Keratinocyte (primary cell): ENCODE measurements at regions not wholly inside any gene's neighbourhood (a gene's known extent, or its start where the extent isn't known, plus 50 kb on each side); places are given as distances from the start of the nearest gene placed in this dataset.

ENCODE experiments used
- DNase-seq: peaks from one replicate; pipeline ENCODE4 v3.0.0-alpha.2; 2011; ENCODE audit warnings: low read depth, missing footprints, low spot score
- FAIRE-seq: peaks from 2 replicates; lab custom pipeline; 2011; peaks lifted over from hg19 to GRCh38; lab: Jason Lieb, UNC
- H2AFZ ChIP-seq: 2 replicates; pipeline ENCODE4 v1.6.0; 2012; ENCODE audit warnings: low read length, control low read depth, inconsistent platforms; ENCODE audit not compliant: control insufficient read depth
- H3K27ac ChIP-seq: 2 replicates; pipeline ENCODE4 v1.5.1; 2011; ENCODE audit warnings: low read length; ENCODE audit not compliant: control insufficient read depth, insufficient read depth
- H3K27me3 ChIP-seq: 3 replicates; pipeline ENCODE4 v1.6.0; 2011; ENCODE audit warnings: low read length; ENCODE audit not compliant: control insufficient read depth, insufficient read depth; ENCODE audit errors: extremely low read depth
- H3K36me3 ChIP-seq, 2 experiments: 2 replicates in 1 of 2; 3 replicates in 1 of 2; pipeline ENCODE4 v1.5.1; 2011; ENCODE audit warnings: low read length in 2 of 2, mild to moderate bottlenecking in 1 of 2; ENCODE audit not compliant: control insufficient read depth in 2 of 2, insufficient read depth in 2 of 2; ENCODE audit errors: extremely low read depth in 1 of 2
- H3K4me1 ChIP-seq: 3 replicates; pipeline ENCODE4 v1.5.1; 2011; ENCODE audit warnings: low read length; ENCODE audit not compliant: control insufficient read depth, insufficient read depth; ENCODE audit errors: extremely low read depth
- H3K4me2 ChIP-seq: 3 replicates; pipeline ENCODE4 v1.6.0; 2011; ENCODE audit warnings: low read depth, low read length; ENCODE audit not compliant: control insufficient read depth, insufficient read depth; ENCODE audit errors: extremely low read depth
- H3K4me3 ChIP-seq, 3 experiments: fragments of 200-600 bp in 1 of 3; sonication (generic) in 1 of 3; 2 replicates in 2 of 3; 3 replicates in 1 of 3; pipeline ENCODE4 v1.5.1; 2011 to 2016; ENCODE audit warnings: low read length in 3 of 3, mild to moderate bottlenecking in 3 of 3, control low read depth in 2 of 3, inconsistent platforms in 1 of 3, low read depth in 1 of 3, mixed read lengths in 1 of 3, mixed run types in 1 of 3, moderate library complexity in 1 of 3; ENCODE audit not compliant: control insufficient read depth in 2 of 3, insufficient read depth in 2 of 3; ENCODE audit errors: extremely low read depth in 1 of 3
- H3K79me2 ChIP-seq: 2 replicates; pipeline ENCODE4 v1.6.0; 2012; ENCODE audit warnings: low read length; ENCODE audit not compliant: control insufficient read depth, insufficient read depth
- H3K9ac ChIP-seq: 3 replicates; pipeline ENCODE4 v1.6.0; 2011; ENCODE audit warnings: low read length; ENCODE audit not compliant: control insufficient read depth, insufficient read depth; ENCODE audit errors: extremely low read depth
- H3K9me1 ChIP-seq: 3 replicates; pipeline ENCODE4 v1.6.0; 2011; ENCODE audit warnings: low read length; ENCODE audit not compliant: control insufficient read depth, insufficient read depth; ENCODE audit errors: extremely low read depth
- H3K9me3 ChIP-seq: 2 replicates; pipeline ENCODE4 v1.5.1; 2012; ENCODE audit warnings: low read depth, low read length; ENCODE audit not compliant: control insufficient read depth
- H4K20me1 ChIP-seq: 3 replicates; pipeline ENCODE4 v1.6.0; 2011; ENCODE audit warnings: low read length; ENCODE audit not compliant: control insufficient read depth, insufficient read depth; ENCODE audit errors: extremely low read depth
- EZH2 ChIP-seq: IDR thresholded peaks from one replicate; pipeline ENCODE4 v1.6.1; 2012; ENCODE audit warnings: inconsistent platforms, mild to moderate bottlenecking, low read length, moderate library complexity
- dilution Hi-C: fragments of 300-500 bp; cut with MboI; formaldehyde crosslinking; loops from one replicate; pipeline ENCODE4 v1.7.0; 2020; ENCODE audit warnings: low sequenced_read_pairs; ENCODE audit not compliant: extremely low pct_ligation_motif_present
- TF ChIP-seq, protein P1 (sequence below), 3 experiments: IDR thresholded peaks in 1 of 3; conservative IDR thresholded peaks in 1 of 3; optimal IDR thresholded peaks in 1 of 3; 2 replicates in 2 of 3; 3 replicates in 1 of 3; pipeline versions ENCODE3 to v1.5.1; 2011; ENCODE audit warnings: low read length in 3 of 3, mild to moderate bottlenecking in 3 of 3, moderate library complexity in 2 of 3, control low read depth in 1 of 3, inconsistent platforms in 1 of 3; ENCODE audit not compliant: insufficient read depth in 2 of 3; ENCODE audit errors: extremely low read depth in 1 of 3

DNA sequence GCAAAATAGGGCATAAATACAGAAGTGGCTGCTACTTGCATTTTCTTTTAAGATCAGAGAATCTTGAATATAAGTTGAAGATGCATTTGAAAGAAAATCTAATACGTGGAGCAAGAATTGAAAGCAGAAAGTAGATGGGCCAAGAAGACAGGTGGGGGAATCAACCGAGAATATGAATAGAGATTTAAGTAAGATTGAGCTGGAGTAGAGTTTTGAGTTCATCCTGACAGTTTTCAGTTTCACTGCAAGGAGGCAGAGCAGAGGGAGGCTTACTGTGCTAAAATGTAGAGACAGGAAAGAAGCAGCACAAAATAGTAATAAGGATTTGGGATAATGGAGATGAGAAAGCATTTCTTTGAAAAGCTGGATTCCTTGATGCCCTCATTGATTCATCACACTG lies 214.5 kb downstream of the GJA1 start:
- FAIRE-seq (no peak), DNase-seq (no peak)
- H3K27ac ChIP-seq: no peak overlapping the region
- no peaks in the 10 kb centered on the region for H3K9me3 ChIP-seq
- no peak overlapping the region for H3K4me2 ChIP-seq
- no peak overlapping the region for H3K9ac ChIP-seq
- no peaks in the 10 kb centered on the region for H3K36me3 ChIP-seq
- no peaks in the 10 kb centered on the region for H3K79me2 ChIP-seq
- no peak overlapping the region for H2AFZ ChIP-seq
- TF ChIP-seq, protein P1, sequence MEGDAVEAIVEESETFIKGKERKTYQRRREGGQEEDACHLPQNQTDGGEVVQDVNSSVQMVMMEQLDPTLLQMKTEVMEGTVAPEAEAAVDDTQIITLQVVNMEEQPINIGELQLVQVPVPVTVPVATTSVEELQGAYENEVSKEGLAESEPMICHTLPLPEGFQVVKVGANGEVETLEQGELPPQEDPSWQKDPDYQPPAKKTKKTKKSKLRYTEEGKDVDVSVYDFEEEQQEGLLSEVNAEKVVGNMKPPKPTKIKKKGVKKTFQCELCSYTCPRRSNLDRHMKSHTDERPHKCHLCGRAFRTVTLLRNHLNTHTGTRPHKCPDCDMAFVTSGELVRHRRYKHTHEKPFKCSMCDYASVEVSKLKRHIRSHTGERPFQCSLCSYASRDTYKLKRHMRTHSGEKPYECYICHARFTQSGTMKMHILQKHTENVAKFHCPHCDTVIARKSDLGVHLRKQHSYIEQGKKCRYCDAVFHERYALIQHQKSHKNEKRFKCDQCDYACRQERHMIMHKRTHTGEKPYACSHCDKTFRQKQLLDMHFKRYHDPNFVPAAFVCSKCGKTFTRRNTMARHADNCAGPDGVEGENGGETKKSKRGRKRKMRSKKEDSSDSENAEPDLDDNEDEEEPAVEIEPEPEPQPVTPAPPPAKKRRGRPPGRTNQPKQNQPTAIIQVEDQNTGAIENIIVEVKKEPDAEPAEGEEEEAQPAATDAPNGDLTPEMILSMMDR (optimal IDR thresholded peaks at IDR 0.05 in 1 of 3, IDR thresholded peaks at IDR 0.05 in 1 of 3, conservative IDR thresholded peaks at IDR 0.05 in 1 of 3; ENCODE audit: extremely low read depth in 1 of 3, insufficient read depth in 2 of 3, low read length in 3 of 3): no peak
- no peaks in the 10 kb centered on the region for H3K9me1 ChIP-seq
- dilution Hi-C loops: no loop called here
- H4K20me1 ChIP-seq: no peaks in the 10 kb centered on the region
- no peak overlapping the region for H3K4me3 ChIP-seq
- no peaks in the 10 kb centered on the region for H3K4me1 ChIP-seq
- H3K27me3 ChIP-seq: no peaks in the 10 kb centered on the region

DNA sequence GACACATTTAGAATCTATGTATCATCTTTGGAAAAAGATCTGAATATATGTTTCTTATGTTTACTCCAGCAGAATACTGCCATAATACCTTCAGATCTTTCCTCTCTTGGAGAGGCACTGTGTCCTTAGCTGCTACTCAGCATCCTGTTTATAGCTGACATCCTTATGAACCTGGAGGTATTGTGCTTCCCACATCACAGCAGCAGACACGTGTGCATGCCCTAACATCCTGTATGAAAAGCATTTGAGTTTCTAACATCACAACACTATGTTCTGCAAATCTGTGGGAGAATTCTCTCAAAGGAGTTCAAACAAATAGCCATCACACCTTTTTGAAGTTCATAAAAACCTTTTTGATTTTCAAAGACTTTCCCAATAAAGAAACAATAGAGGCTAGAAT lies 216.0 kb downstream of the GJA1 start:
- Histone ChIP-seq H3K4me1 (no peaks in the 10 kb centered on the region), H3K4me3 (no peak overlapping the region), H3K4me2 (no peak overlapping the region), H3K79me2 (no peaks in the 10 kb centered on the region), H3K36me3 (no peaks in the 10 kb centered on the region), H3K27ac (no peak overlapping the region), H3K27me3 (no peaks in the 10 kb centered on the region), H3K9me1 (no peaks in the 10 kb centered on the region), H4K20me1 (no peaks in the 10 kb centered on the region), H3K9ac (no peak overlapping the region), H3K9me3 (no peaks in the 10 kb centered on the region), H2AFZ (no peak overlapping the region)
- dilution Hi-C loops: no loop called here
- FAIRE-seq (no peak), DNase-seq (no peak)
- TF ChIP-seq EZH2: no peak
- TF ChIP-seq, protein P1 (optimal IDR thresholded peaks at IDR 0.05 in 1 of 3, IDR thresholded peaks at IDR 0.05 in 1 of 3, conservative IDR thresholded peaks at IDR 0.05 in 1 of 3; ENCODE audit: extremely low read depth in 1 of 3, insufficient read depth in 2 of 3, low read length in 3 of 3): no peak
